NCI-H2029 (cell line): ENCODE measurements at regions not wholly inside any gene's neighbourhood (a gene's known extent, or its start where the extent isn't known, plus 50 kb on each side); places are given as distances from the start of the nearest gene placed in this dataset.

Experiments
- DNase-seq: peaks from one replicate; lab custom pipeline; 2025; lab: John Stamatoyannopoulos, UW

- DNase-seq, result no peak
These were observed 1145.0 kb upstream of the LRRN3 start for GRCh38 chr7:109945820-109946518.

- DNase-seq, result no peak
These were observed 1140.7 kb upstream of the LRRN3 start for GRCh38 chr7:109950256-109950655.

GRCh38 chr7:109950821-109951564 is 1139.9 kb upstream of the LRRN3 start:
- DNase-seq, result no peak

GRCh38 chr7:109951565-109951928 is 1139.4 kb upstream of the LRRN3 start:
- no peak for DNase-seq

- no peak for DNase-seq
These were observed 1134.9 kb upstream of the LRRN3 start for GRCh38 chr7:109955986-109956385.

GRCh38 chr7:109956916-109957315 is 1134.0 kb upstream of the LRRN3 start:
- no peak for DNase-seq

- DNase-seq, result no peak
These were observed 1127.2 kb upstream of the LRRN3 start for GRCh38 chr7:109963741-109964140.

- DNase-seq, result no peak
These were observed 1126.1 kb upstream of the LRRN3 start for GRCh38 chr7:109964780-109965179.

DNA sequence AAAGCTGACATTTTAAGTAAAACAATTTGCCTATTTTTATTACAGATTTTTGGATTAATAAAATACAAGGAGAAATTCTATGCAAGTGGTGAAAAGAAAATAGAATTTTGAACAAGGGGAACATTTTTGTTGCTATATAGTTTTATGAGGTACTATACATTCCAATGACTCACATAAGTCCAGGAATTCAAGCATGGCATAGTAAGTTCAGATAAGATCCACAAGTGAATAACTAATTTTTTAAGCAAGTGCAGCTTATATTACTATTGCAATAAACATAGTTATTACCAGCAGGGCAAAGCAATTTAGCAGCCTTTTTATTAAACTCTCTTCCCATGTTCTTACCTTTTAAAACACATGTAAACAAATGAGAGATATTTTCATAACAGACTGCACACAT is 1123.5 kb upstream of the LRRN3 start:
- DNase-seq, result no peak

GRCh38 chr7:109983618-109984017 is 1107.3 kb upstream of the LRRN3 start:
- no peak for DNase-seq

- DNase-seq, result no peak
These were observed 1106.2 kb upstream of the LRRN3 start for GRCh38 chr7:109984729-109985128.

DNA sequence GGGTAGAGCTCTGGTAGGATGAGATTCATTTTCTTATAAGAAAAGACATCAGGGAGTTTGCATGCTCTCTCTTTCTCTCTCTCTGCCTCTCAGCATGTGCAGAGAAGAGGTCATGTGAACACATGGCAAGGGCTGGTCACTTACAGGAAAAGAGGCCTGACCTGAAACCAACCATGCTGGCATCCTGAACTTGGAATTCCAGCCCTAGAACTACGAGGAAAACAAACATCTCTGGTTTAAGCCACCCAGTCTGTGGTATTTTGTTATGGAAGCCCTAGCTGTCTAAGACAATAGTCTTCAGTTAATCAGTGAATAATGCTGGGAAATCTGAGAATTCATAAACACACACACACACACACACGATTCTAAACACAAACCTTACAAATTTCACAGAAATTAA is 1104.2 kb upstream of the LRRN3 start:
- DNase-seq, result no peak

GRCh38 chr7:109996411-109996810 is 1094.5 kb upstream of the LRRN3 start:
- no peak for DNase-seq

GRCh38 chr7:109996927-109997326 is 1094.0 kb upstream of the LRRN3 start:
- DNase-seq, result no peak

DNA sequence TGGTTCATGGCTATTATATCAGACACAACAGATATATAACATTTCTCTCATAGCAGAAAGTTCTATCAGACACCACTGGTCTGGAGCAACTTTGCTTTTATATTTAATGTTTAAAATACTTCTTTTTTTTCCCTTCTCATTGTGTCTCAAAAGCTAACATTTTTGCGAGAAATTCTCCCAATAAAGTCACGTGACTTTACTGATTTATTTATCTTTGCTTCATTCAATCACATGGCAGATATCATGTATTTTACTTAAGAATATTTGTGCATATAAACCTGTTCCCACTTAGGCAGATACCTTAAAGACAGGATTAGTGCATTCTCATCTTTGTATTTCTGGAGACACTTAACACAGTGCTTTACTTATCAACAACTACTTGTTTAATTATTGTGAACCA is 1093.1 kb upstream of the LRRN3 start:
- no peak for DNase-seq

GRCh38 chr7:110001254-110001938 is 1089.5 kb upstream of the LRRN3 start:
- DNase-seq, result no peak

DNA sequence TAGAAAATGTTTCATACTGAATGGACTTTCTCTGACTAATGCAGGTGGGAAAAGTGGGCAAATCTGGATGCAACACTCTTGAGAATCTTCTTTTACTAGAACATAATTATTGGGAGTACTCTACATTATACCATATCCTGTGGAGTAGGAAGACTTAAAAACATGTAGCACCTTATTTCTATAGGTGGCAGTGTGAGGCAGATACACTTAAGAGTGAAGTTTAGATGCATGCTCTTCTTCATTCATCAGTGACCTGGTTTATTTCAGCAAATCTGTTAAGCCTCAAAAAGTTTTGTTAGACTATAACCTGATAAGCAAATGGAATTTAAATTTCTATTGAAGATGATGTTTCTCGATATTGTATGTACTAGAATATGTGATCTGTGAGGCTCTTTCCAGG is 1087.1 kb upstream of the LRRN3 start:
- no peak for DNase-seq

- DNase-seq, result no peak
These were observed 1083.4 kb upstream of the LRRN3 start for GRCh38 chr7:110007320-110008063.

- DNase-seq, result no peak
These were observed 1080.6 kb upstream of the LRRN3 start for GRCh38 chr7:110010359-110010758.

DNA sequence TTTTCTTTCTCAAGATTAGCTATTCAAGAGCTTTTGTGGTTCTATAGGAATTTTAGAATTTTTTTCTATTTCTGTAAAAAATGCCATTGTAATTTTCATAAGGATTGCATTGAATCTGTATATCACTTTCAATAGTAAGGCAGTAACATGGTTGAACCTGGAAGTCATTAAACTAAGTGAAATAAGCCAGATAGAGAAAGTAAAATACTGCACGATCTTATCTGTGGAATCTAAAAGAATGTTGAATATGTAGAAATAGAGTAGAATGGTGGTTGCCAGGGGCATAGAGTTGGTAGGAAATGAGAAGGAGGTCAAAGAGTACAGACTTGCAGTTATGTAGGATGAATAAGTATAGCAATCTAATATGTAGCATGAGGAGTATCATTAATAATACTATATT is 1073.5 kb upstream of the LRRN3 start:
- no peak for DNase-seq

DNA sequence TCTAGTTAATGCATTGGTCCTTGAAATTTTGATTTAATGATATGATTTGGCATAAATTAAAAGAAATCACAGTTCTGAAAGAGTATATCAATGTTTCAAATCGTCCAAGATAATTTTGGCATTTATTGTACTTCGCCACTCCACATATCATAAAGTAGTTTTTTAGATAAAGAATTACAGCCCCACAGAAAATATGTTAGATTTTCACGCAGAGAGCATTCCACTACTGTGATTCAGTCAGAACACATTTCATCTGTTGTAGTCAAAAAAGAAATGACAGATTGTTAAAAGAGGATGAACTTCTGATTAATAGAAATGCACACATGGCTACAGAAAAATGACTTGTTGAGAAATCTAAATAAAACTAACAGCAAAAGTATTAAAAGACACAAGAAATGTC is 1063.5 kb upstream of the LRRN3 start:
- DNase-seq, result no peak

DNA sequence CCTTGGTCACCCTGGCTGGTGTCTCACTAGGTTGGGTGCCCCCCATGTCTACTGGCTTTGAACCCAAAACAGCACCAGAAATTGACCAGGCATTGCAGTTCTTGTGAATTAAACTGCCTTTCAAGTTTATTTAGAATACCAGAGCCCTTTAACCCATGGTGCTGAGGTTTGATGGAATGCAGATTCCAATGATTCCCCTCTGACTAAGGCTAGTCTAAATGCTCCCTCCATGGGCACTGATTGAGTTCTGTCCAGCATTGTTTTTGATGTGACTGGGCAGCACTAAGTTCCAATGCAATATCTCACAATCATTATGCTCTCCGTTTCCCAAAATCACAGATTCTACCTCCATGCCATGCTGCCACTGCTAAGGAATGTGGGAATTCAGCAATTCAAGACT is 1047.4 kb upstream of the LRRN3 start:
- DNase-seq, result no peak

DNA sequence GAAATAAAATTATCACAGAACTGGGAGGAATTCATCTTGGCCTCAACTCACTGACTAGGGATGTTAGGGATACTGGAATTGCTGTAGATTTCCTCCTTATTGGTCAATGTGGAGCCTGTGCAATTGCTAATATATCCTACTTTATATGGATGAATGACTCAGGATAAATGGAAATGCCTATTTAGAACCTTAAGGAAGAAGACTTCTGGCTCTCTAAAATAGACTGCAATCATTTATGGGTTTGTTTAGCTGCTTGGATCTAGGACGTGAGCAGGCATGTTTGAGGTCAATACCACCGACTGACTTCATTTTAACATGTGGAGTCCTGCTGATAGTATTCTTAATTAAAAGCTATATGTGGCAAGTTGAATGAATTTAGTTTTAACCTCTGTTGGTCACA is 1040.1 kb upstream of the LRRN3 start:
- DNase-seq, result no peak
